Brain microvascular endothelial cell (primary cell): ENCODE measurements at regions not wholly inside any gene's neighbourhood (a gene's known extent, or its start where the extent isn't known, plus 50 kb on each side); places are given as distances from the start of the nearest gene placed in this dataset.

Source experiments
- DNase-seq: peaks from one replicate; pipeline ENCODE4 v3.0.0-alpha.2; 2020
- H3K27ac ChIP-seq: fragments of 250-450 bp; sonication (Bioruptor Pico); 2 replicates; pipeline ENCODE4 v1.5.1; 2020; ENCODE audit warnings: mild to moderate bottlenecking, moderate library complexity
- H3K27me3 ChIP-seq: fragments of 250-450 bp; sonication (Bioruptor Pico); replicated peaks from 2 replicates; pipeline ENCODE4 v1.5.1; 2020; ENCODE audit warnings: mild to moderate bottlenecking
- H3K36me3 ChIP-seq: fragments of 250-450 bp; sonication (Bioruptor Pico); replicated peaks from 2 replicates; pipeline ENCODE4 v1.5.1; 2020; ENCODE audit warnings: mild to moderate bottlenecking
- H3K4me3 ChIP-seq: 2 replicates; pipeline ENCODE4 v1.5.1; 2011; ENCODE audit warnings: low read depth, mild to moderate bottlenecking, control low read depth, low read length, moderate library complexity
- CTCF ChIP-seq: IDR thresholded peaks from 2 replicates; pipeline ENCODE4 v1.5.1; 2011; ENCODE audit warnings: low read depth, mild to moderate bottlenecking, moderate library complexity, low read length, control low read depth, inconsistent platforms; ENCODE audit errors: missing control alignments
- in situ Hi-C: cut with HindIII; loops from 2 replicates; pipeline ENCODE4 v1.10.0; 2017; ENCODE audit warnings: low sequenced_read_pairs, low pct_ligation_motif_present

- DNase-seq: no peak
- Histone ChIP-seq H3K27ac (no peak overlapping the region), H3K36me3 (no peaks in the 10 kb centered on the region), H3K4me3 (no peak overlapping the region), H3K27me3 (no peaks in the 10 kb centered on the region)
- TF ChIP-seq CTCF: no peak
- in situ Hi-C loops: no loop called here
Observed at GRCh38 chr13:63128716-63129115, 1713.1 kb upstream of the PCDH20 start.

- no peak for DNase-seq
- TF ChIP-seq CTCF: no peak
- no peak overlapping the region for H3K27ac ChIP-seq
- in situ Hi-C loops: no loop called here
- no peak overlapping the region for H3K4me3 ChIP-seq
- H3K36me3 ChIP-seq: no peaks in the 10 kb centered on the region
- no peaks in the 10 kb centered on the region for H3K27me3 ChIP-seq
Observed at GRCh38 chr13:63124863-63125262, 1709.2 kb upstream of the PCDH20 start.

GRCh38 chr13:63120883-63121282 is 1705.2 kb upstream of the PCDH20 start:
- TF ChIP-seq CTCF: no peak
- Histone ChIP-seq H3K27ac (no peak overlapping the region), H3K36me3 (no peaks in the 10 kb centered on the region), H3K4me3 (no peak overlapping the region), H3K27me3 (no peaks in the 10 kb centered on the region)
- in situ Hi-C loops: no loop called here
- no peak for DNase-seq

- in situ Hi-C loops: no loop called here
- no peak for DNase-seq
- Histone ChIP-seq H3K4me3 (no peak overlapping the region), H3K27ac (no peak overlapping the region), H3K36me3 (no peaks in the 10 kb centered on the region), H3K27me3 (no peaks in the 10 kb centered on the region)
- TF ChIP-seq CTCF: no peak
Observed at GRCh38 chr13:63117710-63118109, 1702.1 kb upstream of the PCDH20 start.

- no peak for DNase-seq
- H3K4me3 ChIP-seq: no peak overlapping the region
- TF ChIP-seq CTCF: no peak
- no peaks in the 10 kb centered on the region for H3K27me3 ChIP-seq
- H3K27ac ChIP-seq: no peak overlapping the region
- no peaks in the 10 kb centered on the region for H3K36me3 ChIP-seq
- in situ Hi-C loops: no loop called here
Observed at GRCh38 chr13:63112799-63113395, 1697.2 kb upstream of the PCDH20 start.

GRCh38 chr13:63110466-63110865 is 1694.8 kb upstream of the PCDH20 start:
- TF ChIP-seq CTCF: no peak
- Histone ChIP-seq H3K27me3 (no peaks in the 10 kb centered on the region), H3K36me3 (no peaks in the 10 kb centered on the region), H3K4me3 (no peak overlapping the region), H3K27ac (no peak overlapping the region)
- in situ Hi-C loops: no loop called here
- no peak for DNase-seq
